Large intestine (tissue), 3 donors: ENCODE measurements at regions not wholly inside any gene's neighbourhood (a gene's known extent, or its start where the extent isn't known, plus 50 kb on each side); places are given as distances from the start of the nearest gene placed in this dataset.
"Not testable (repeated sequence)": the region's sequence is repeated elsewhere in the genome, so short reads cannot be mapped to it uniquely, and the experiment has no call there.

ENCODE experiments used
- DNase-seq, 2 donors: peaks; one replicate each; pipeline versions ENCODE4 v3.0.0 to v3.0.0-alpha.2; 2013
- H3K27ac ChIP-seq: one replicate; pipeline ENCODE4 v1.5.1; 2013; ENCODE audit warnings: low read length
- H3K27me3 ChIP-seq: 2 replicates; pipeline ENCODE4 v1.6.1; 2013; ENCODE audit warnings: low read length; ENCODE audit not compliant: control insufficient read depth, insufficient read depth
- H3K36me3 ChIP-seq: 2 replicates; pipeline ENCODE4 v1.6.1; 2013; ENCODE audit warnings: low read length; ENCODE audit not compliant: control insufficient read depth, insufficient read depth
- H3K4me1 ChIP-seq: one replicate; pipeline ENCODE4 v1.6.1; 2013; ENCODE audit warnings: low read length; ENCODE audit not compliant: control insufficient read depth, insufficient read depth
- H3K4me3 ChIP-seq: one replicate; pipeline ENCODE4 v1.5.1; 2013; ENCODE audit warnings: low read length
- H3K9me3 ChIP-seq: one replicate; pipeline ENCODE4 v1.6.1; 2013; ENCODE audit warnings: mild to moderate bottlenecking, low read depth, low read length, moderate library complexity; ENCODE audit not compliant: control insufficient read depth
- WGBS: methylation state at CpG from one replicate; pipeline ENCODE4 v1.1.5; 2013; ENCODE audit warnings: low lambda C conversion rate; ENCODE audit not compliant: insufficient coverage; 5-methylcytosine and 5-hydroxymethylcytosine counted together

DNA sequence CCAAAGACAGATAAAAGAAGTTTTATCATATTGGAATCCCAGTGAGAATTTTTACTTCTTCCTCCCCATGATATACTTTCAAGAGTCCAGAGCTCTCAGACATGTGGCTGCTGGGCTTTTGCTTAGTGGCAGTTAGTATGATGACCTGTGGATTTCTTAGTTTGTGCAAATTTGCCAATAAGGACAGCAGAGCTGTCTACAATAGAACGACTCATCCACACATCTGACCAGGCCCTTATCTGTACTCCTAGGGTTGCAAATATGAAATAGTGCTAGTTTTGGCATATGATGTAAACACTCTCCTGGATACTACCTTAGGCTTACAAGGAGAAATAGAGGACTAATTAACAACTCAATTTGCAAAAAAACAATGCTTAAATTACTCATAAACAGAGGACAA is 758.4 kb upstream of the TMEFF2 start:
- no peak for DNase-seq
- H3K27ac ChIP-seq = no peak overlapping the region
- H3K36me3 ChIP-seq = no peaks in the 10 kb centered on the region
- H3K4me1 ChIP-seq = no peaks in the 10 kb centered on the region
- H3K9me3 ChIP-seq = no peaks in the 10 kb centered on the region
- no peaks in the 10 kb centered on the region for H3K27me3 ChIP-seq
- no peak overlapping the region for H3K4me3 ChIP-seq
- no CpG with 5 or more reads among the region's 1 CpG for WGBS

DNA sequence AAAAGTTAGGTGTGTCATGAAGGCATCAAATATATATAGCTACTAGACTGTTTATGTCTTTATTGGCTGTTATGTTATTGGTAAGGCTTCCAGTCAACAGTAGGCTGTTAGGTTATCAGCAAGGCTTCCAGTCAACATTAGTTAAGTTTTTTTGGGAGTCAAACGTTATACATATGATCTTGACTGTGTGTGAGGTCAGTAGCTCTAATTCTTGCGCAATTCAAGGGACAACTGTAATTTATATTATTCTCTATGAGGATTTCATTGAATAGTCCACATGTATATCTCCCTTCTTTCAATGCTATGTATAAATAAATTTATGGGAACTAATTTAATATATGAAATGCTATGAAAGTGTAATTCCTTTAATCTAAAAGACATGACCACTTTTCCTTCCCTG is 757.5 kb upstream of the TMEFF2 start:
- H3K27ac ChIP-seq = no peak overlapping the region
- H3K27me3 ChIP-seq = no peaks in the 10 kb centered on the region
- DNase-seq = no peak
- H3K36me3 ChIP-seq = no peaks in the 10 kb centered on the region
- no peak overlapping the region for H3K4me3 ChIP-seq
- no peaks in the 10 kb centered on the region for H3K4me1 ChIP-seq
- 70% methylated on average over 2 of the region's 2 CpGs for WGBS
- no peaks in the 10 kb centered on the region for H3K9me3 ChIP-seq

DNA sequence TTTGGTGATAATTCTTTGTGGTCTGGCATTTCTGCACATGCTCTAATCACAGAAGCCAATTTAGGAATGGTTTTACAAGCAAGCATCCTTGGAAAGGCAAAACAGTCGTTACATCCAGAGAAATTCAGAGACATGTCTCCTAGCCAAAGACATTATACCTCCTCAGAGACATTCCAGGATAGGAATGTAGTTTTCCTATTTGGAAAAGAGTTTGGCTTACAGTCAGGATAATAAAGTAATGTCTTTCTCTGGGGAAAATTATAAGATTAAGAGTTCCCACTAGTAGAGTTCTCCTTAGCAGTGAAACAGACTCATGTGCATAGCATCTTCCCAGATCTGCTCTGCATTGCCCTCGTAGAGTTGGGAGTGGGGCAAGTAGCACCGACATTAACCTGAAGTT is 753.6 kb upstream of the TMEFF2 start:
- Histone ChIP-seq H3K36me3 (no peaks in the 10 kb centered on the region), H3K4me1 (no peaks in the 10 kb centered on the region), H3K9me3 (no peaks in the 10 kb centered on the region), H3K4me3 (no peak overlapping the region), H3K27ac (no peak overlapping the region), H3K27me3 (no peaks in the 10 kb centered on the region)
- no CpG with 5 or more reads among the region's 3 CpGs for WGBS
- DNase-seq = no peak

DNA sequence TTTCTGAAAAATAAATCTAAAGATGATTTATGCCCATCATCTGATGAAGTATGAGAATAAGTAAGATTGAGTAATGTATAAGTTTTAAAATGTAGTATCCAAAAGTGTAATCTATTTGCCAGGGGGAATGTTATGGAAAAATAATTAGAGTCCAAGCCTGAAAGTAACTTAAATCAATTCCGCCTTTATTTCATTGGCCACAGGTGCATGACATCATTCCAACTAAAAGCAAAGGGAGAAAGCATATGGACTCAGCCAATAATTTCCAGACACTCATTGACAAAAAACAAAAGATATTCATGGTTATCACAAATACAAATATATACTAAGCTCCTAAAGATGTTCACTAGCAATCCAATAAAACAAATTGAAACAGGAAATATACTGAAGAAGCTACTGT is 752.6 kb upstream of the TMEFF2 start:
- H3K27ac ChIP-seq = no peak overlapping the region
- no peaks in the 10 kb centered on the region for H3K9me3 ChIP-seq
- no peak for DNase-seq
- H3K27me3 ChIP-seq = no peaks in the 10 kb centered on the region
- H3K4me1 ChIP-seq = no peaks in the 10 kb centered on the region
- 100% methylated on average over 1 of the region's 1 CpG for WGBS
- H3K36me3 ChIP-seq = no peaks in the 10 kb centered on the region
- no peak overlapping the region for H3K4me3 ChIP-seq

DNA sequence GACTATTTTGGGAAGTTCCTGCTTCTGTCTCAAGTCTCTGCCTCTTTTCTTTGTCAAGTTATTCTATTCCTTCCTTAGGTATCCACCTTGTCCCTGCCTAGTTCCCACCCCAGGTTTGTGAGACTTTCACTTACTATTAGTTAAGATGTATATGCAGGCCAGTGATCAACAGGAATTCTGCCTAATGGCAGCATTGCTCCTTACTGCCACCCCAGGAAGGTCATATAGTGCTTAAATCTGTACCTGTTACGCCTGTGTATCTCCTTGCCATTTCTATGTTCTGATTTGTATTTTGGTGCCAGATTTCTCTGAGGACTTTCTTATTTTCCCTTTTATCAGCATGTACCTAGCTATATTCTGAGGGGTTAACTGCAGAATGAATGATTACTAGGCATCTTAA is 746.0 kb upstream of the TMEFF2 start:
- 100% methylated on average over 1 of the region's 1 CpG for WGBS
- H3K4me3 ChIP-seq = no peak overlapping the region
- H3K36me3 ChIP-seq = no peaks in the 10 kb centered on the region
- DNase-seq = no peak
- H3K9me3 ChIP-seq = no peaks in the 10 kb centered on the region
- H3K4me1 ChIP-seq = no peaks in the 10 kb centered on the region
- no peaks in the 10 kb centered on the region for H3K27me3 ChIP-seq
- H3K27ac ChIP-seq = no peak overlapping the region

DNA sequence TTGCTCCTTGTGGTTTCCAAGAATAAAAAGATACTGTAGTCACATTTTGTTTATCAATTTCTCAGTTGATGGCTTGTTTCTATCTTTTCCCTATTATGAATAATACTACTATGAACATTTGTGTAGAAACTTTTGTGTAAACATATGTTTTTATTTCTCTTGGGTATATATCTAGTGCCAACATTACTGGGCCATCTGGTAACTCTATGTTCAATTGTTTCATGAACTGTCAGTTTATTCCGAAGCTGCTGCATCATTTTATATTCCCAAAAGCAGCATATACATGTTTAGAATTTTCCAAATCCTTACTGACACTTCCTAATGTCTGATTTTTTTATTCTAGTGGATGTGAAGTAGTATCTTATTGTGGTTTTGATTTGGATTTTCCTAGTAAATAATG is 737.6 kb upstream of the TMEFF2 start:
- H3K4me3 ChIP-seq = no peak overlapping the region
- no peaks in the 10 kb centered on the region for H3K4me1 ChIP-seq
- DNase-seq = no peak
- H3K27me3 ChIP-seq = no peaks in the 10 kb centered on the region
- whole genome bisulfite sequencing = no CpG with 5 or more reads among the region's 1 CpG
- no peak overlapping the region for H3K27ac ChIP-seq
- no peaks in the 10 kb centered on the region for H3K36me3 ChIP-seq
- no peaks in the 10 kb centered on the region for H3K9me3 ChIP-seq

DNA sequence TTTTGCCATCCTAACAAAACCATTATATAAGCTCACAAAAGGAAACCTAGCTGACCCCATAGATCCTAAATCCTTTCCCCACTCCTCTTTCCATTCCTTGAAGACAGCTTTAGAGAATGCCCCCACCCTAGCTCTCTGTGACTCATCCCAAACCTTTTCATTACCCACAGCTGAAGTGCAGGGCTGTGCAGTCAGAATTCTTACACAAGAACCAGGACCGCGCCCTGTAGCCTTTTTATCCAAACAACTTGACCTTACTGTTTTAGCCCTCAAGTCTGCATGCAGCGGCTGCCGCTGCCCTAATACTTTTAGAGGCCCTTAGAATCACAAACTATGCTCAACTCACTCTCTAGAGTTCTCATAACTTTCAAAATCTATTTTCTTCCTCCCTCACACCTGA is 726.9 kb upstream of the TMEFF2 start:
- not testable (repeated sequence) for H3K27me3 ChIP-seq, H3K27ac ChIP-seq, H3K36me3 ChIP-seq, H3K4me3 ChIP-seq, DNase-seq, H3K4me1 ChIP-seq, H3K9me3 ChIP-seq
- WGBS = 93% methylated on average over 2 of the region's 4 CpGs

DNA sequence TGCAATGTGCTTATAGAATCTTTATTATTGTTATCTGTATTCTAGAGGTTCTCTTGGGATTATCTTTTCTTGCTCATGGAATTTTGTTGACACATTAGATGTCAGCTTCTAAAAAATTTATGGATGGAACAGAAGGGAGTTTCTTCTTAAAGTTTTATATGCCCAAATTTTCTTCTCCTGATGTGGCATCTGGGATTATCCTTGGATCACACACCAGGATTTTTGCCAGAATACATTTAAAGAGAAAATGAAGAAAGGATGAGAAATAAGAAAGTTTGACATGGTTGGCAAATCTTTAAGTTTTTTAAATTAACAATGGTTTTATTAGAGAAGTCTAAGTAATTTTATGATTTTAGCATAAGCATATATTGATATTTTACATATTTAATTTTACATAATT is 706.7 kb upstream of the TMEFF2 start:
- Histone ChIP-seq H3K27ac (no peak overlapping the region), H3K4me3 (no peak overlapping the region), H3K9me3 (no peaks in the 10 kb centered on the region), H3K27me3 (no peaks in the 10 kb centered on the region), H3K4me1 (no peaks in the 10 kb centered on the region), H3K36me3 (no peaks in the 10 kb centered on the region)
- no peak for DNase-seq

DNA sequence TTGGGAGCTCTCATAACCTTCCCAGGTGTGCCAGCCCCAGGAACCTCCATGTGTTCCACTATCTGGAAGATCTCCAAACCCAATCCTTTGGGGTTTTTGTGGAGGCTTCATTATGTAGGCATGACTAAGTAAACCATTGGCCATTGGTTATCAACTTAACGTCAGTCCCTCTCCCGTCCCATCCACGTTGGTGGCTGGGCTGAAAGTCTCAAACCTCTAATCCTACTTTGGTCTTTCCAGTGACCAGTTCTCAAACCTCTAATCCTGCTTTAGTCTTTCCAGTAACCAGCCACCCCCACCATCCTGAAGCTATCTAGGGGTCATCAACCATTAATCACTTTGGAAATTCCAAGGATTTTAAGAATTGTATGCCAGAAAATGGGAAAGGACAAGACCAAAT is 704.7 kb upstream of the TMEFF2 start:
- Histone ChIP-seq H3K27ac (no peak overlapping the region), H3K27me3 (no peaks in the 10 kb centered on the region), H3K36me3 (no peaks in the 10 kb centered on the region), H3K9me3 (no peaks in the 10 kb centered on the region), H3K4me1 (no peaks in the 10 kb centered on the region), H3K4me3 (no peak overlapping the region)
- WGBS = 83% methylated on average over 1 of the region's 3 CpGs
- DNase-seq = no peak

DNA sequence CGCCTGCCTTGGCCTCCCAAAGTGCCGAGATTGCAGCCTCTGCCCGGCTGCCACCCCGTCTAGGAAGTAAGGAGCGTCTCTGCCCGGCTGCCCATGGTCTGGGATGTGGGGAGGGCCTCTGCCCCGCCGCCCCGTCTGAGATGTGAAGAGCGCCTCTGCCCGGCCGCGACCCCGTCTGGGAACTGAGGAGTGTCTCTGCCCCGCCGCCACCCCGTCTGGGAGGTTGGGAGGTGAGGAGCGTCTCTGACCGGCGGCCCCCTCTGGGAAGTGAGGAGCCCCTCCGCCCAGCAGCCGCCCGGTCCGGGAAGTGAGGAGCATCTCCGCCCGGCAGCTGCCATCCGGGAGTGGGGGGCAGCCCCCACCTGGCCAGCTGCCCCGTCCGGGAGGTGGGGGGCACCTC is 699.2 kb upstream of the TMEFF2 start:
- not testable (repeated sequence) for DNase-seq, H3K27me3 ChIP-seq, H3K4me3 ChIP-seq, H3K4me1 ChIP-seq, H3K36me3 ChIP-seq, H3K27ac ChIP-seq
- peaks cover 11% of the 10 kb centered on the region for H3K9me3 ChIP-seq
- no CpG with 5 or more reads among the region's 29 CpGs for WGBS

DNA sequence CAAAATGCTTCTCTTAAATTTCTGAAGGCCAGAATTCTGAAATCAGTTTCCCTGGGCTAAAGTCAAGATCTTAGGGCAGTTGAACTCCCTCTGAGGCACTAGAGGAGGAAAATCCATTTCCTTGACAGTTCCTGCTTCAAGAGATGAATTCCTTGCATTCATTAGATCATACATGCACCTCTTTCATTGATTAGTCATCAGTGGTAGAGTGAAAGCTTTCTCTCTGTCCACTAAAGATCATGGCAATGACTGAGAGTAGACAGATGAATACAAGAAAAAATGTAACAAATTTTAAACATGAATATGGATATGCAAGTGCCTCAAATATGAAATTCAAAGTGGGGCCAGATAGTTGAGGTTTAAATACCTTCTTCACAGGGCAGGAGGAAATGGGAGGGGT is 693.4 kb upstream of the TMEFF2 start:
- no peaks in the 10 kb centered on the region for H3K36me3 ChIP-seq
- H3K27me3 ChIP-seq = no peaks in the 10 kb centered on the region
- H3K4me1 ChIP-seq = no peaks in the 10 kb centered on the region
- no peak overlapping the region for H3K27ac ChIP-seq
- no peak overlapping the region for H3K4me3 ChIP-seq
- DNase-seq = no peak
- H3K9me3 ChIP-seq = no peaks in the 10 kb centered on the region

DNA sequence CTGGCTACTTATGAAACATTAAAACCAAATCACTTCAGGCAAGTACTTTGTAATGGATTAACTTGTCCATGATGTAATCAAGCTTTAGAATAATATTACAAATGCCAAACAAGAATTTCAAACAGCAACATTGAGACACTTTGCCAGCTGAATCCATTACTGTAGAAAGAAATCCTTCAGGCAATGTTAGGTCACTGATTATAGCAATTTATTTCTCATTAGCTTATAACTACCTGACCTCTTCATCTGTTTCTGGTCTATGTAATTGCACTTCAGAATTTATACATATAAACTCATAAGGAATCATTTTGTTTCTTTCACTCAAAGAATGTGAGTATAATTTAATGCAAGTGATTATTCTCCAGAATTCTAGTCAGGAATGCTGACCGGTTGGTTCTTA is 692.6 kb upstream of the TMEFF2 start:
- 71% methylated on average over 1 of the region's 1 CpG for WGBS
- DNase-seq = no peak

More for the DNA sequence above, 692.6 kb upstream of the TMEFF2 start:
- H3K36me3 ChIP-seq = no peaks in the 10 kb centered on the region
- no peak overlapping the region for H3K27ac ChIP-seq
- H3K4me1 ChIP-seq = no peaks in the 10 kb centered on the region
- no peak overlapping the region for H3K4me3 ChIP-seq
- H3K9me3 ChIP-seq = no peaks in the 10 kb centered on the region
- no peaks in the 10 kb centered on the region for H3K27me3 ChIP-seq
